AG04449 (cell line): ENCODE measurements at regions not wholly inside any gene's neighbourhood (a gene's known extent, or its start where the extent isn't known, plus 50 kb on each side); places are given as distances from the start of the nearest gene placed in this dataset.

Source experiments
- CTCF ChIA-PET: fragments of 350-600 bp; formaldehyde crosslinking; extraction: SDS; loops from one replicate; lab custom pipeline; 2021; ENCODE audit warnings: antibody characterized with exemption; lab: Yijun Ruan, JAX
- POLR2A ChIA-PET: fragments of 400-600, 350-600 bp; formaldehyde crosslinking; extraction: SDS; loops from one replicate; lab custom pipeline; 2020; ENCODE audit warnings: antibody characterized with exemption, inconsistent platforms; lab: Yijun Ruan, JAX
- DNase-seq: peaks from one replicate; pipeline ENCODE4 v3.0.0-alpha.2; 2010; ENCODE audit warnings: low read depth, low spot score
- H3K4me3 ChIP-seq: 2 replicates; pipeline ENCODE4 v1.5.1; 2011; ENCODE audit warnings: low read depth, mild to moderate bottlenecking, control low read depth, low read length
- CTCF ChIP-seq: IDR thresholded peaks from one replicate; pipeline ENCODE4 v1.5.1; 2011; ENCODE audit warnings: mild to moderate bottlenecking, moderate library complexity, low read length, control low read depth, inconsistent platforms; ENCODE audit not compliant: insufficient read depth; ENCODE audit errors: missing control alignments

- ChIA-PET POLR2A (no interaction called here), CTCF (no interaction called here)
- TF ChIP-seq CTCF, result no peak
- no peak overlapping the region for H3K4me3 ChIP-seq
- DNase-seq, result no peak
These were observed 156.0 kb downstream of the PHETA1 start for GRCh38 chr12:111212814-111213456.

GRCh38 chr12:111211910-111212757 lies 156.8 kb downstream of the PHETA1 start:
- no peak for DNase-seq
- no peak overlapping the region for H3K4me3 ChIP-seq
- CTCF ChIA-PET, result no interaction called here
- no peak for TF ChIP-seq CTCF
- POLR2A ChIA-PET, result no interaction called here

- DNase-seq, result no peak
- no peak overlapping the region for H3K4me3 ChIP-seq
- TF ChIP-seq CTCF, result no peak
- ChIA-PET POLR2A (no interaction called here), CTCF (interaction anchor here (1.1 kb wide), 1 partner anchor 89 kb away, joined by 3 read pairs; no protein-coding TSS in a partner anchor)
These were observed 159.1 kb downstream of the PHETA1 start for GRCh38 chr12:111209811-111210210.

GRCh38 chr12:111207761-111208160 lies 161.1 kb downstream of the PHETA1 start:
- ChIA-PET POLR2A (no interaction called here), CTCF (no interaction called here)
- DNase-seq, result no peak
- no peak overlapping the region for H3K4me3 ChIP-seq
- TF ChIP-seq CTCF, result no peak

- no peak overlapping the region for H3K4me3 ChIP-seq
- CTCF ChIA-PET, result no interaction called here
- no peak for TF ChIP-seq CTCF
- no peak for DNase-seq
- POLR2A ChIA-PET, result no interaction called here
These were observed 164.1 kb downstream of the PHETA1 start for GRCh38 chr12:111204788-111205241.

GRCh38 chr12:111203969-111204368 lies 164.9 kb downstream of the PHETA1 start:
- CTCF ChIA-PET, result no interaction called here
- DNase-seq, result no peak
- no peak overlapping the region for H3K4me3 ChIP-seq
- POLR2A ChIA-PET, result no interaction called here
- TF ChIP-seq CTCF, result no peak
